K562 (cell line): ENCODE measurements at regions not wholly inside any gene's neighbourhood (a gene's known extent, or its start where the extent isn't known, plus 50 kb on each side); places are given as distances from the start of the nearest gene placed in this dataset.

Experiments
- ATAC-seq: fragments of 200-7000 bp; cut with Tn5 transposase; 3 replicates; pipeline ENCODE4 v1.9.1; 2020; ENCODE audit warnings: moderate library complexity
- BruUV-seq: library from RNA; stranded (reverse); fragments of 400-500 nt; replicated peaks from 2 replicates; lab custom pipeline; 2021; lab: Mats Ljungman, UMichigan
- CTCF ChIA-PET: fragments of 300-600 bp; formaldehyde crosslinking; extraction: SDS; loops from one replicate; lab custom pipeline; 2021; ENCODE audit warnings: low intra/inter-chr PET ratio; lab: Yijun Ruan, JAX
- POLR2A ChIA-PET: fragments of 300-600, 350-650 bp; sonication (Branson Sonifier 250); formaldehyde crosslinking; extraction: SDS; loops from one replicate; lab custom pipeline; 2021; ENCODE audit warnings: antibody characterized with exemption, inconsistent platforms; lab: Yijun Ruan, JAX
- DNase-seq, 4 experiments: peaks; one replicate each; pipeline versions ENCODE4 v3.0.0 to v3.0.0-alpha.2; 2011 to 2018; ENCODE audit warnings: low spot score in 3 of 4, mixed read lengths in 3 of 4; ENCODE audit errors: extremely low read depth in 1 of 4
- FAIRE-seq: peaks from 2 replicates; lab custom pipeline; 2011; peaks lifted over from hg19 to GRCh38; lab: Jason Lieb, UNC
- H2AFZ ChIP-seq: 2 replicates; pipeline ENCODE4 v1.6.0; 2011; ENCODE audit warnings: low read depth, low read length, control low read depth, inconsistent platforms
- H3K27ac ChIP-seq: fragments of 200-600 bp; 3 replicates; pipeline ENCODE4 v1.8.0; 2011; ENCODE audit warnings: low read depth, mild to moderate bottlenecking, control low read depth, inconsistent platforms, low read length, moderate library complexity, mixed read lengths; ENCODE audit errors: extremely low read depth
- H3K27me3 ChIP-seq, 2 experiments: fragments of 300-600 bp in 1 of 2; 2 replicates in 1 of 2; 3 replicates in 1 of 2; pipeline versions ENCODE4 v1.6.0 to v1.8.0; 2011; ENCODE audit warnings: inconsistent platforms in 2 of 2, low read length in 2 of 2, mild to moderate bottlenecking in 1 of 2, mixed read lengths in 1 of 2, moderate library complexity in 1 of 2; ENCODE audit not compliant: control insufficient read depth in 2 of 2, insufficient read depth in 2 of 2
- H3K36me3 ChIP-seq: fragments of 300-600 bp; 3 replicates; pipeline ENCODE4 v1.8.0; 2011; ENCODE audit warnings: mild to moderate bottlenecking, low read length, inconsistent platforms; ENCODE audit not compliant: control insufficient read depth, insufficient read depth
- H3K4me1 ChIP-seq, 2 experiments: fragments of 200-600 bp in 1 of 2; replicated peaks in 1 of 2; 2 replicates in 1 of 2; 3 replicates in 1 of 2; pipeline versions ENCODE4 v1.5.1 to v1.8.0; 2011; ENCODE audit warnings: inconsistent platforms in 2 of 2, low read length in 2 of 2, mild to moderate bottlenecking in 1 of 2, mixed read lengths in 1 of 2, moderate library complexity in 1 of 2; ENCODE audit not compliant: control insufficient read depth in 2 of 2, insufficient read depth in 2 of 2
- H3K4me2 ChIP-seq: 2 replicates; pipeline ENCODE4 v1.6.1; 2011; ENCODE audit warnings: low read length, control low read depth, inconsistent platforms, mixed read lengths; ENCODE audit not compliant: insufficient read depth
- H3K4me3 ChIP-seq: fragments of 200-600 bp; sonication (generic), shearing (Covaris generic); 2 replicates; pipeline ENCODE4 v1.5.1; 2016; ENCODE audit warnings: control low read depth, inconsistent platforms
- H3K79me2 ChIP-seq: fragments of 200-600 bp; 3 replicates; pipeline ENCODE4 v1.8.0; 2011; ENCODE audit warnings: low read length, inconsistent platforms; ENCODE audit not compliant: control insufficient read depth, insufficient read depth
- H3K9ac ChIP-seq, 2 experiments: 2 replicates each; pipeline versions ENCODE4 v1.6.0 to v1.6.1; 2011; ENCODE audit warnings: low read depth in 2 of 2, low read length in 2 of 2, control low read depth in 1 of 2, inconsistent platforms in 1 of 2, mild to moderate bottlenecking in 1 of 2, mixed read lengths in 1 of 2; ENCODE audit not compliant: insufficient read depth in 1 of 2
- H3K9me1 ChIP-seq: one replicate; pipeline ENCODE4 v1.6.0; 2011; ENCODE audit warnings: inconsistent platforms, mild to moderate bottlenecking, low read length, moderate library complexity; ENCODE audit not compliant: control insufficient read depth, insufficient read depth
- H3K9me3 ChIP-seq: replicated peaks from 2 replicates; pipeline ENCODE4 v1.5.1; 2011; ENCODE audit warnings: low read depth, low read length, inconsistent platforms; ENCODE audit not compliant: control insufficient read depth, insufficient read depth
- H4K20me1 ChIP-seq: replicated peaks from 2 replicates; pipeline ENCODE4 v1.6.1; 2011; ENCODE audit warnings: low read length, inconsistent platforms, mixed read lengths; ENCODE audit not compliant: control insufficient read depth, insufficient read depth
- CBFA2T3 ChIP-seq: fragments of 450-650 bp; IDR thresholded peaks from 2 replicates; pipeline ENCODE4 v1.6.1; 2017
- ELF2 ChIP-seq: fragments of 250-450 bp; sonication (Bioruptor Pico); IDR thresholded peaks from 2 replicates; pipeline ENCODE4 v1.5.0; 2021; ENCODE audit warnings: mild to moderate bottlenecking
- ELK1 ChIP-seq: sonication (generic); formaldehyde crosslinking; IDR thresholded peaks from 2 replicates; pipeline ENCODE4 v1.8.1; 2022; ENCODE audit warnings: missing genetic modification reagents
- HDAC1 ChIP-seq, 2 experiments: fragments of 450-650 bp; IDR thresholded peaks; 2 replicates each; pipeline ENCODE4 v1.6.1; 2016 to 2017; ENCODE audit warnings: inconsistent platforms in 1 of 2, mild to moderate bottlenecking in 1 of 2, moderate library complexity in 1 of 2
- HNRNPL ChIP-seq: fragments of 200-400 bp; formaldehyde crosslinking; IDR thresholded peaks from 2 replicates; pipeline ENCODE4 v1.6.1; 2017; ENCODE audit warnings: low read depth, mild to moderate bottlenecking, low read length
- JUNB ChIP-seq: fragments of 450-650 bp; formaldehyde crosslinking; conservative IDR thresholded peaks from 2 replicates; pipeline ENCODE4 v1.4.0; 2020; ENCODE audit warnings: mild to moderate bottlenecking
- NCOA2 ChIP-seq, 2 experiments: fragments of 450-650 bp; IDR thresholded peaks; 2 replicates each; pipeline ENCODE4 v1.6.1; 2018; ENCODE audit warnings: mild to moderate bottlenecking in 2 of 2, moderate library complexity in 1 of 2; ENCODE audit not compliant: partially characterized antibody in 2 of 2
- POLR2AphosphoS5 ChIP-seq: IDR thresholded peaks from 2 replicates; pipeline ENCODE4 v1.6.1; 2011; ENCODE audit warnings: mild to moderate bottlenecking, low read depth, low read length, moderate library complexity; ENCODE audit not compliant: control insufficient read depth, insufficient read depth
- SUPT5H ChIP-seq: fragments of 450-650 bp; IDR thresholded peaks from 2 replicates; pipeline ENCODE4 v1.6.1; 2016
- TAF15 ChIP-seq: fragments of 200-400 bp; formaldehyde crosslinking; IDR thresholded peaks from 2 replicates; pipeline ENCODE4 v1.6.1; 2017; ENCODE audit warnings: mild to moderate bottlenecking, low read depth, low read length, moderate library complexity
- TRIM24 ChIP-seq, 2 experiments: fragments of 450-650 bp; IDR thresholded peaks; 2 replicates each; pipeline ENCODE4 v1.6.1; 2016
- WHSC1 ChIP-seq: IDR thresholded peaks from one replicate; pipeline ENCODE4 v1.6.1; 2012; ENCODE audit warnings: low read length, control low read depth, inconsistent platforms
- ZNF311 ChIP-seq: fragments of 250-450 bp; sonication (Bioruptor Pico); IDR thresholded peaks from 2 replicates; pipeline ENCODE4 v1.4.0; 2020; ENCODE audit warnings: mild to moderate bottlenecking, moderate library complexity
- ZNF766 ChIP-seq: fragments of 200-800 bp; sonication (Bioruptor generic); conservative IDR thresholded peaks from 2 replicates; pipeline ENCODE4 v1.6.1; 2016; ENCODE audit warnings: missing genetic modification characterization, missing compliant biosample characterization
- ZSCAN29 ChIP-seq: fragments of 450-650 bp; IDR thresholded peaks from 2 replicates; pipeline ENCODE4 v1.6.1; 2017
- WGBS: fragments of 100-300 bp; shearing (Covaris generic); methylation state at CpG from one replicate; pipeline ENCODE4 v1.1.6; 2016; ENCODE audit warnings: low coverage, mixed read lengths; ENCODE audit not compliant: insufficient coverage; ENCODE audit errors: missing lambda C conversion rate; 5-methylcytosine and 5-hydroxymethylcytosine counted together
- in situ Hi-C: fragments of 300-500 bp; cut with MboI; formaldehyde crosslinking; loops from 4 replicates; pipeline ENCODE4 v1.15.0; 2018; ENCODE audit warnings: inconsistent platforms, mixed read lengths
- intact Hi-C: fragments of 100-400 bp; cut with micrococcal nuclease; formaldehyde crosslinking; loops from 2 replicates; pipeline ENCODE4 v1.14.2; 2022
- TF ChIP-seq, protein P1 (sequence below): fragments of 450-650 bp; IDR thresholded peaks from 2 replicates; pipeline ENCODE4 v1.6.1; 2014; ENCODE audit warnings: low read depth, mild to moderate bottlenecking, moderate library complexity, borderline replicate concordance

- 0 out of 2 replicates have a peak, but pooled peaks cover 3% of the 10 kb centered on the region for H4K20me1 ChIP-seq
- no peak for ATAC-seq
- H2AFZ ChIP-seq = no peak overlapping the region
- peaks cover 0 to 24% of the 10 kb centered on the region in 2 experiments; a peak in 3 of 5 replicates for H3K27me3 ChIP-seq
- in situ Hi-C loops = no loop called here
- WGBS = 19% methylated on average over 4 of the region's 4 CpGs
- TF ChIP-seq ZSCAN29 (no peak), CBFA2T3 (0 out of 2 replicates have a peak, but pooled peaks have one; percentile 30), WHSC1 (no peak), ZNF311 (CRISPR knock-in tag) (no peak), NCOA2 (IDR thresholded peaks at IDR 0.05; ENCODE audit: partially characterized antibody in 2 of 2) (no peak), ELF2 (CRISPR knock-in tag) (no peak), POLR2AphosphoS5 (no peak), ELK1 (no peak), HNRNPL (no peak), TRIM24 (IDR thresholded peaks at IDR 0.05) (0 out of 4 replicates have a peak, but pooled peaks of 1 of the 2 experiments have one; percentile 11), JUNB (CRISPR knock-in tag) (no peak), ZNF766 (CRISPR knock-in tag) (no peak), SUPT5H (no peak), HDAC1 (IDR thresholded peaks at IDR 0.05) (no peak), TAF15 (no peak)
- TF ChIP-seq, protein P1, sequence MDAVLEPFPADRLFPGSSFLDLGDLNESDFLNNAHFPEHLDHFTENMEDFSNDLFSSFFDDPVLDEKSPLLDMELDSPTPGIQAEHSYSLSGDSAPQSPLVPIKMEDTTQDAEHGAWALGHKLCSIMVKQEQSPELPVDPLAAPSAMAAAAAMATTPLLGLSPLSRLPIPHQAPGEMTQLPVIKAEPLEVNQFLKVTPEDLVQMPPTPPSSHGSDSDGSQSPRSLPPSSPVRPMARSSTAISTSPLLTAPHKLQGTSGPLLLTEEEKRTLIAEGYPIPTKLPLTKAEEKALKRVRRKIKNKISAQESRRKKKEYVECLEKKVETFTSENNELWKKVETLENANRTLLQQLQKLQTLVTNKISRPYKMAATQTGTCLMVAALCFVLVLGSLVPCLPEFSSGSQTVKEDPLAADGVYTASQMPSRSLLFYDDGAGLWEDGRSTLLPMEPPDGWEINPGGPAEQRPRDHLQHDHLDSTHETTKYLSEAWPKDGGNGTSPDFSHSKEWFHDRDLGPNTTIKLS = no peak
- no peaks in the 10 kb centered on the region for H3K79me2 ChIP-seq
- H3K36me3 ChIP-seq = no peaks in the 10 kb centered on the region
- ChIA-PET POLR2A (interaction anchor here (0.6 kb wide), 1 partner anchor 97 kb away, joined by 3 read pairs; no protein-coding TSS in a partner anchor), CTCF (no interaction called here)
- H3K4me1 ChIP-seq = peaks cover 0 to 4% of the 10 kb centered on the region in 2 experiments; a peak in 2 of 5 replicates
- no peak overlapping the region for H3K9ac ChIP-seq
- intact Hi-C loops = no loop called here
- no peak for FAIRE-seq
- no peak overlapping the region for H3K4me2 ChIP-seq
- BruUV-seq = no TSS peak
- DNase-seq = peak in 2 of 4 experiments; percentile 49 to 51
- peaks cover 2% of the 10 kb centered on the region; the same call in 1 of the 2 replicates for H3K9me3 ChIP-seq
- H3K27ac ChIP-seq = no peak overlapping the region
- H3K9me1 ChIP-seq = no peaks in the 10 kb centered on the region
- H3K4me3 ChIP-seq = no peak overlapping the region
Observed at GRCh38 chr17:36879027-36879426, 58.2 kb upstream of the LHX1 start.
